Nephron progenitor cell (in vitro differentiated cells): ENCODE measurements at regions not wholly inside any gene's neighbourhood (a gene's known extent, or its start where the extent isn't known, plus 50 kb on each side); places are given as distances from the start of the nearest gene placed in this dataset.

Experiments used
- DNase-seq: peaks from one replicate; pipeline ENCODE4 v3.0.0; 2021
- H3K27ac Mint-ChIP-seq: 2 replicates; pipeline ENCODE4 v1.8.0; 2021; ENCODE audit warnings: mild to moderate bottlenecking, moderate library complexity, mixed read lengths
- H3K27me3 Mint-ChIP-seq: 2 replicates; pipeline ENCODE4 v1.8.0; 2021; ENCODE audit warnings: mild to moderate bottlenecking, low read depth, mixed read lengths; ENCODE audit not compliant: poor library complexity
- H3K36me3 Mint-ChIP-seq: 2 replicates; pipeline ENCODE4 v1.8.0; 2021; ENCODE audit warnings: low read depth, mixed read lengths
- H3K4me1 Mint-ChIP-seq: 2 replicates; pipeline ENCODE4 v1.8.0; 2021; ENCODE audit warnings: mixed read lengths
- H3K4me3 Mint-ChIP-seq: 2 replicates; pipeline ENCODE4 v1.8.0; 2021; ENCODE audit warnings: mild to moderate bottlenecking, moderate library complexity, mixed read lengths
- H3K9me3 Mint-ChIP-seq: 2 replicates; pipeline ENCODE4 v1.8.0; 2021; ENCODE audit warnings: mild to moderate bottlenecking, moderate library complexity, mixed read lengths
- TF ChIP-seq, protein P1 (sequence below): fragments of 200-600 bp; sonication (generic); IDR thresholded peaks from 2 replicates; pipeline ENCODE4 v1.5.0; 2021; ENCODE audit warnings: antibody characterized with exemption

DNA sequence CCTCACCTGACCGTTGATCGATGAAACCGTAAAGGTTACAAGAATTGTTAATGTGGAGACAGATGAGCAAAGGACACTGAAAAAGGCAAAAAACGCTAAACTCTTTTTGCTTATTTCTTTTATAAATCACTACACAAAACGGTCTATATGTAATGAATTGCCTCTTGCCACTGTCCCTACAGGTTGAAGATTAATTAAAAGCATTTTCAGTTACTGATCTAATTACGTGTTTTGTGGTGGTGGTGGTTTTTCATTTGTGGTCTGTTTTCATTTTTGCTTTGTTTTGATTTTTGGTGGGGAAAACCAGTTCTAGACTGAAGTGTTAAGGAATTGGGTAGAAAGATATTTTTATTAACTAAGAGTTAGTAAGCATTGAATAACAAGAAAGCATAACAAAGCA is 299.2 kb upstream of the LRRN1 start:
- TF ChIP-seq, protein P1, sequence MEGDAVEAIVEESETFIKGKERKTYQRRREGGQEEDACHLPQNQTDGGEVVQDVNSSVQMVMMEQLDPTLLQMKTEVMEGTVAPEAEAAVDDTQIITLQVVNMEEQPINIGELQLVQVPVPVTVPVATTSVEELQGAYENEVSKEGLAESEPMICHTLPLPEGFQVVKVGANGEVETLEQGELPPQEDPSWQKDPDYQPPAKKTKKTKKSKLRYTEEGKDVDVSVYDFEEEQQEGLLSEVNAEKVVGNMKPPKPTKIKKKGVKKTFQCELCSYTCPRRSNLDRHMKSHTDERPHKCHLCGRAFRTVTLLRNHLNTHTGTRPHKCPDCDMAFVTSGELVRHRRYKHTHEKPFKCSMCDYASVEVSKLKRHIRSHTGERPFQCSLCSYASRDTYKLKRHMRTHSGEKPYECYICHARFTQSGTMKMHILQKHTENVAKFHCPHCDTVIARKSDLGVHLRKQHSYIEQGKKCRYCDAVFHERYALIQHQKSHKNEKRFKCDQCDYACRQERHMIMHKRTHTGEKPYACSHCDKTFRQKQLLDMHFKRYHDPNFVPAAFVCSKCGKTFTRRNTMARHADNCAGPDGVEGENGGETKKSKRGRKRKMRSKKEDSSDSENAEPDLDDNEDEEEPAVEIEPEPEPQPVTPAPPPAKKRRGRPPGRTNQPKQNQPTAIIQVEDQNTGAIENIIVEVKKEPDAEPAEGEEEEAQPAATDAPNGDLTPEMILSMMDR = no peak
- Mint-ChIP-seq H3K4me1 (peaks cover 4% of the 10 kb centered on the region), H3K9me3 (no peaks in the 10 kb centered on the region), H3K36me3 (no peaks in the 10 kb centered on the region), H3K27ac (no peak overlapping the region), H3K27me3 (no peaks in the 10 kb centered on the region), H3K4me3 (no peak overlapping the region)
- no peak for DNase-seq

DNA sequence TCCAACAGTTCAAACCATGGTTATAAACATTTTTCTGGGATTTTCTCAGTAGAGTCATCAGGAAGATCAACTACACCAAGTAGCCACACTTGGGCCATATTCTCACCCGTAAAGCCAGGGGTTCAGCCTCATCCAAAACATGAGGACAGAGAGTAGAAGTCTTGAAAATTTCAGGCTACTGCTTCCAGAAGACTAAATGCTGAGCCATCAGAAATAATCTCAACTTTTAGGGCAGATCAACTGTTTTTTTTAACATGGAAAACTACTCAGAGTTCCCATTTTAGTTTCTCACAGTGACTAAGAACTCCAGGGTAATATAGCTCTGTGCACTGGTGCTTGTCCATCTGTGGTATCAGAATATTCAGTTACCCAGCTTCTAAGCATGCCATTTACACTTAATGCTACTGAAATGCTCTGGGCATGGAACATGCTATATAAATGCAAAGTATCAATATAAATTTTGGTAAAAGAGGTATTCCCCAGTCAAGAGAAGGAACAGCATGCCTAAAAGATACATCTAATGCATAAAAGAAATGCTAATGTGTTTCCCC is 300.1 kb upstream of the LRRN1 start:
- TF ChIP-seq, protein P1 = no peak
- Mint-ChIP-seq H3K9me3 (no peaks in the 10 kb centered on the region), H3K27ac (no peak overlapping the region), H3K4me3 (no peak overlapping the region), H3K4me1 (peaks cover 4% of the 10 kb centered on the region), H3K27me3 (no peaks in the 10 kb centered on the region), H3K36me3 (no peaks in the 10 kb centered on the region)
- no peak for DNase-seq

DNA sequence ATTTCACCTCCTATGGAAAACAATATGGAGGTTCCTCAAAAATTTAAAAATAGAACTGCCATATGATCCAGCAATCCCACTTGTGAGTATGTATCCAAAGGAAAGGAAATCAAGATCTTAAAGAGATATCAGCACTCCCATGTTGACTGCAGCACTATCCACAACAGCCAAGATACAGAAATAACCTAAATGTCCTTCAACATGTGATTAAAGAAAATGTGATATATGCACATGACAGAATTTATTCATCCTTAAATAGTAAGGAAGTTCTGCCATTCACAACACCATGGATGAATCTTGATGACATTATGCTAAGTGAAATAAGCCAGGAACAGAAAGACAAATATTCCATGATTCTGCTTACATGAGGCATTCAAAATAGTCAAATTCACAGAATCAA is 303.6 kb upstream of the LRRN1 start:
- TF ChIP-seq, protein P1 = no peak
- Mint-ChIP-seq H3K4me3 (no peak overlapping the region), H3K9me3 (peaks cover 16% of the 10 kb centered on the region), H3K27ac (no peak overlapping the region), H3K27me3 (peaks cover 4% of the 10 kb centered on the region), H3K4me1 (no peaks in the 10 kb centered on the region), H3K36me3 (peaks cover 2% of the 10 kb centered on the region)
- no peak for DNase-seq

DNA sequence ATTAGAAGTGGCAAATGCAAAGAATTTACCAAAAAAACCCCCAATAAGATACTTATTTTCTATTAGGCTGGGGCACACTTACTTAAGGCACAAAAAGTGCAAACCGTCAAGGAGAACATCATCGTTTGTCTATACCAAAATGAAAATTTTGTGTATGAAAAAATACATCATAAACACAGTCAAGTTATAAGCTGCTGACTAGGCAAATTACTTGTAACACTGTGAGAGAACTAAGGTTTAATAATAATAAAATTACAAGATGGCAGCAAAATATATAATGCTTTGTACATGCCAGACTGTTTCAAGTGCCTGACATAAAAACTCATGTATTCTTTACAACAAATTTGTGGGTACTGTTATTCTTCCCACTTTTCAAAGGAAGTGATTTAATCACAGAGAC is 297.2 kb upstream of the CRBN start:
- H3K36me3 Mint-ChIP-seq = no peaks in the 10 kb centered on the region
- H3K27ac Mint-ChIP-seq = no peak overlapping the region
- H3K27me3 Mint-ChIP-seq = peaks cover 3% of the 10 kb centered on the region
- DNase-seq = no peak
- peaks cover 3% of the 10 kb centered on the region for H3K9me3 Mint-ChIP-seq
- H3K4me1 Mint-ChIP-seq = no peaks in the 10 kb centered on the region
- TF ChIP-seq, protein P1 = no peak
- no peak overlapping the region for H3K4me3 Mint-ChIP-seq

DNA sequence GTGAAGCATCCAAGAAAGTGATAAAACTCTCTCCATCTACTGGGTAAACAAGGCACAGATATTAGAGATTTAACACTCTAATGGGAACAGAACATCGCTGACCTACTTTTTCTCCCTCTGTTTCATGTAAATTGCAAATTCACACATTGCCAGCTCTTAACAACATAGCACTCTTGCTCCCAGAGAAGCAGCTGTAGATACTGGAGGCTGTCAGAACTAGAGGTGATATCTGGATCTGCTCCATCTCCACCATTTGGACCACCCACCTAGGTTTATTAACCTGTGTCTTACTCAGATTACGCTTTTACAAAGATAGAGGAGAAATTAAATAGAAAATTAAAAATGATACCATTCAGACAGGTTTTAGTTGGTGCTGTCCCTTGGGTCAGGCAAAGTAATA is 289.1 kb upstream of the CRBN start:
- H3K9me3 Mint-ChIP-seq = no peaks in the 10 kb centered on the region
- H3K4me1 Mint-ChIP-seq = peaks cover 10% of the 10 kb centered on the region
- no peak for DNase-seq
- H3K4me3 Mint-ChIP-seq = no peak overlapping the region
- no peaks in the 10 kb centered on the region for H3K36me3 Mint-ChIP-seq
- TF ChIP-seq, protein P1 = no peak
- peaks cover 2% of the 10 kb centered on the region for H3K27me3 Mint-ChIP-seq
- H3K27ac Mint-ChIP-seq = no peak overlapping the region

DNA sequence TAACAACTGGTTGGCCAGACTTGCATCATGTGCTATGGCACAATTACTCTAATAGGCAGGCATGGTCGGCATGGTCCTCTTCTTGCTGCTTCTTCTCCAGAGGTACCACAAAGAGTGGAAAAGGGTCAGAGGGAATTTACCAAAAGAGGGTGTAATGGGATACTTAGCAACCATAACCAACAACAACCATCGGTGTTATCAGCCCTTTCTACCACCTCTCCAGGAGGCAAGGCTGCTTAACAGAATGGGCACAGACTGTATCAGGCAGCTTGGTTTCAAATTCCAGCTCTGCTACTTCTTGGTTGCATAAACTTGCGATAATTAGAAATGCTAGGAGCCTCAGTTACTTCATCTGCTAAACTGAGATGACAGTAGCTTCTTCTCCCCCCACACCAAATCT is 284.6 kb upstream of the CRBN start:
- Mint-ChIP-seq H3K36me3 (no peaks in the 10 kb centered on the region), H3K27me3 (peaks cover 2% of the 10 kb centered on the region), H3K4me3 (no peak overlapping the region), H3K9me3 (no peaks in the 10 kb centered on the region), H3K4me1 (peaks cover 10% of the 10 kb centered on the region), H3K27ac (no peak overlapping the region)
- TF ChIP-seq, protein P1 = no peak
- no peak for DNase-seq
